ENCODE measurements at regions not wholly inside any gene's neighbourhood (a gene's known extent, or its start where the extent isn't known, plus 50 kb on each side); places are given as distances from the start of the nearest gene placed in this dataset.

DNA sequence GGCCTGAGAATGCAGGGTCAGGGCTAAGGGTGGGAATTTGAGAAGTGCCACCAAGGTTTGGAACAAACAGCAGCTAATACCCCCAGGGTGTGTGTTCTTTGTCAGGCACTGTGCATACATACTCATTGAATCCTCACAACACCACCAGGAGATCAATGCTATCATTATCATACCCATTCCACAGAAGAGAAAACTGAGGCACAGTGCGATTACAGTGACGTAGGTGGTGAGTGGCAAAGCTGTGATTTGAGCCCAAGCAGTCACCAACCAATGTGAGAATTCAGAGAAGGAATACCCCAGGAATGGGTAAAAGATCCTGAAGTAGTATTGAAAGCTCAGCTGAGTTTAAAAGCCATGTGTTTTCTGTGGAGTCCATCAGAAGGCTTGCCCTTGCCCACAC lies 281.6 kb upstream of the MGAT5 start:
- no peak overlapping the region for H3K27ac ChIP-seq
- TF ChIP-seq CTCF (IDR thresholded peaks at IDR 0.05): no peak

- no peak overlapping the region for H3K27ac ChIP-seq
- no peak for TF ChIP-seq CTCF (IDR thresholded peaks at IDR 0.05)
- TF ChIP-seq ZFX (IDR thresholded peaks at IDR 0.05; ENCODE audit: borderline replicate concordance): no peak
Observed at GRCh38 chr2:133972786-133973185, 281.1 kb upstream of the MGAT5 start.

- H3K27ac ChIP-seq: no peak overlapping the region
- no peak for TF ChIP-seq CTCF (IDR thresholded peaks at IDR 0.05)
- TF ChIP-seq ZFX (IDR thresholded peaks at IDR 0.05; ENCODE audit: borderline replicate concordance): no peak
Observed at GRCh38 chr2:133974353-133974752, 279.5 kb upstream of the MGAT5 start.

GRCh38 chr2:133975135-133975534 lies 278.7 kb upstream of the MGAT5 start:
- TF ChIP-seq CTCF (IDR thresholded peaks at IDR 0.05) (no peak), ZFX (IDR thresholded peaks at IDR 0.05; ENCODE audit: borderline replicate concordance) (no peak)
- no peak overlapping the region for H3K27ac ChIP-seq

DNA sequence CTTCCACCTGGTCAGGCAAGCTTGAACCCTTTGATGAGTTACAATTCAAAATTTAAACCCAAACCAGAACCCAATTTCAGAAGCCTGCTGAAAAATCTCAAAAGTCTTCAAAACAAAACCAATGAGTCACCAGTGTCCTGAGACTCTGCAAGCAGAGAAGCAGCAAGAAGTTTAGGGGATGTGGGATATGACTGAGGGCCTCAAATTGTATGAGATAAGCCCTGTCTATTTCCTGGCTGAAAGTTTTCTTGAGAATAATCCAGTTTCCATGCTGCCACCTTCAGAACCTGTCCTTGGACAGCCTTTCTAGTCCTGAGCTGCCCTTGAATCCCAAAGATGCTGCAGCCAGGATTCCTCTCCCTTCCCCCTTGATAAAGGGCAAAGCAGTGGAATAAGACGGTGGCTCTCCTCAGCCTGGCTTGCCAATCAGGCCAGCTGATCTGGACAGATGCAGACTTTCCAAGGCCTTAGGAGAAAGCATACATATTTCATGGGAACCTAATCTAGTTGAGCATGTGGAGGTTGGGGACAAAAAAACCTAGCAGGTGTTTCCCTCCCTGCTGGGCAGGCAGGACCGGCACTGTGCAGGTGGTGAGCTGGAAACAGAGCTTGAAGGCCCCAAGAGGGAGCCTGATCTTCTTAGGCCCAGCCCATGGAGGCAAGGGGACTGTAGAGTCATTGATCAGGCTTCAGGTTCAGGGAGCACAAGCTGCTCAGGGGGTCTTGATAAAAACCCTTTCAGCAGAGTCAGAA lies 278.0 kb upstream of the MGAT5 start:
- no peak overlapping the region for H3K27ac ChIP-seq
- TF ChIP-seq ZFX (IDR thresholded peaks at IDR 0.05; ENCODE audit: borderline replicate concordance) (no peak), CTCF (IDR thresholded peaks at IDR 0.05) (no peak)

GRCh38 chr2:133976659-133977058 lies 277.2 kb upstream of the MGAT5 start:
- no peak overlapping the region for H3K27ac ChIP-seq
- TF ChIP-seq ZFX (IDR thresholded peaks at IDR 0.05; ENCODE audit: borderline replicate concordance) (no peak), CTCF (IDR thresholded peaks at IDR 0.05) (no peak)

- TF ChIP-seq CTCF (IDR thresholded peaks at IDR 0.05) (no peak), ZFX (IDR thresholded peaks at IDR 0.05; ENCODE audit: borderline replicate concordance) (no peak)
- no peak overlapping the region for H3K27ac ChIP-seq
Observed at GRCh38 chr2:133977405-133977804, 276.5 kb upstream of the MGAT5 start.

Measured in 22Rv1 (cell line).